Thoracic aorta (tissue), 2 donors: ENCODE measurements at regions not wholly inside any gene's neighbourhood (a gene's known extent, or its start where the extent isn't known, plus 50 kb on each side); places are given as distances from the start of the nearest gene placed in this dataset.

Source experiments
- ATAC-seq: fragments of 150-250 bp; one replicate; pipeline ENCODE4 v1.8.0; 2017; ENCODE audit warnings: low read depth; ENCODE audit not compliant: insufficient number of reproducible peaks, low FRiP score
- DNase-seq: peaks from one replicate; pipeline ENCODE4 v3.0.0-alpha.2; 2020; ENCODE audit warnings: low spot score
- H3K27ac ChIP-seq, 2 donors: fragments of 200-600 bp; sonication (generic); 1 replicate in 1 of 2; 2 replicates in 1 of 2; pipeline ENCODE4 v1.5.1; 2016; ENCODE audit warnings: mild to moderate bottlenecking in 2 of 2, moderate library complexity in 2 of 2
- H3K27me3 ChIP-seq: fragments of 200-600 bp; sonication (generic); replicated peaks from 2 replicates; pipeline ENCODE4 v1.6.0; 2016; ENCODE audit warnings: mild to moderate bottlenecking; ENCODE audit not compliant: insufficient read depth
- H3K36me3 ChIP-seq: fragments of 200-600 bp; sonication (generic); one replicate; pipeline ENCODE4 v1.5.1; 2016
- H3K4me1 ChIP-seq, 2 donors: fragments of 200-600 bp; sonication (generic); 1 replicate in 1 of 2; 2 replicates in 1 of 2; pipeline versions ENCODE4 v1.5.1 to v1.6.0; 2016; ENCODE audit warnings: low read depth in 2 of 2, mild to moderate bottlenecking in 1 of 2; ENCODE audit not compliant: control insufficient read depth in 1 of 2
- H3K4me3 ChIP-seq: fragments of 200-600 bp; sonication (generic); 2 replicates; pipeline ENCODE4 v1.5.1; 2016; ENCODE audit warnings: mild to moderate bottlenecking
- H3K9me3 ChIP-seq: fragments of 200-600 bp; sonication (generic); 2 replicates; pipeline ENCODE4 v1.5.1; 2016
- TF ChIP-seq, protein P1 (sequence below): fragments of 200-600 bp; sonication (generic); IDR thresholded peaks from one replicate; pipeline ENCODE4 v1.5.1; 2019; ENCODE audit warnings: antibody characterized with exemption

GRCh38 chr10:44067432-44067831 is 317.5 kb downstream of the CXCL12 start:
- TF ChIP-seq, protein P1, sequence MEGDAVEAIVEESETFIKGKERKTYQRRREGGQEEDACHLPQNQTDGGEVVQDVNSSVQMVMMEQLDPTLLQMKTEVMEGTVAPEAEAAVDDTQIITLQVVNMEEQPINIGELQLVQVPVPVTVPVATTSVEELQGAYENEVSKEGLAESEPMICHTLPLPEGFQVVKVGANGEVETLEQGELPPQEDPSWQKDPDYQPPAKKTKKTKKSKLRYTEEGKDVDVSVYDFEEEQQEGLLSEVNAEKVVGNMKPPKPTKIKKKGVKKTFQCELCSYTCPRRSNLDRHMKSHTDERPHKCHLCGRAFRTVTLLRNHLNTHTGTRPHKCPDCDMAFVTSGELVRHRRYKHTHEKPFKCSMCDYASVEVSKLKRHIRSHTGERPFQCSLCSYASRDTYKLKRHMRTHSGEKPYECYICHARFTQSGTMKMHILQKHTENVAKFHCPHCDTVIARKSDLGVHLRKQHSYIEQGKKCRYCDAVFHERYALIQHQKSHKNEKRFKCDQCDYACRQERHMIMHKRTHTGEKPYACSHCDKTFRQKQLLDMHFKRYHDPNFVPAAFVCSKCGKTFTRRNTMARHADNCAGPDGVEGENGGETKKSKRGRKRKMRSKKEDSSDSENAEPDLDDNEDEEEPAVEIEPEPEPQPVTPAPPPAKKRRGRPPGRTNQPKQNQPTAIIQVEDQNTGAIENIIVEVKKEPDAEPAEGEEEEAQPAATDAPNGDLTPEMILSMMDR, result no peak
- H3K27ac ChIP-seq, result no peak overlapping the region
- DNase-seq, result no peak
- H3K4me3 ChIP-seq, result no peak overlapping the region
- H3K36me3 ChIP-seq, result no peaks in the 10 kb centered on the region
- H3K9me3 ChIP-seq, result no peaks in the 10 kb centered on the region
- no peaks in the 10 kb centered on the region for H3K27me3 ChIP-seq
- no peak for ATAC-seq
- H3K4me1 ChIP-seq, result peaks cover 32 to 76% of the 10 kb centered on the region in 2 donors

GRCh38 chr10:44066527-44067255 is 318.2 kb downstream of the CXCL12 start:
- TF ChIP-seq, protein P1, result no peak
- Histone ChIP-seq H3K9me3 (no peaks in the 10 kb centered on the region), H3K27ac (peak overlapping the region; percentile 74 to 76), H3K27me3 (no peaks in the 10 kb centered on the region), H3K4me1 (peaks cover 29 to 69% of the 10 kb centered on the region in 2 donors), H3K36me3 (no peaks in the 10 kb centered on the region), H3K4me3 (no peak overlapping the region)
- ATAC-seq, result no peak
- no peak for DNase-seq

DNA sequence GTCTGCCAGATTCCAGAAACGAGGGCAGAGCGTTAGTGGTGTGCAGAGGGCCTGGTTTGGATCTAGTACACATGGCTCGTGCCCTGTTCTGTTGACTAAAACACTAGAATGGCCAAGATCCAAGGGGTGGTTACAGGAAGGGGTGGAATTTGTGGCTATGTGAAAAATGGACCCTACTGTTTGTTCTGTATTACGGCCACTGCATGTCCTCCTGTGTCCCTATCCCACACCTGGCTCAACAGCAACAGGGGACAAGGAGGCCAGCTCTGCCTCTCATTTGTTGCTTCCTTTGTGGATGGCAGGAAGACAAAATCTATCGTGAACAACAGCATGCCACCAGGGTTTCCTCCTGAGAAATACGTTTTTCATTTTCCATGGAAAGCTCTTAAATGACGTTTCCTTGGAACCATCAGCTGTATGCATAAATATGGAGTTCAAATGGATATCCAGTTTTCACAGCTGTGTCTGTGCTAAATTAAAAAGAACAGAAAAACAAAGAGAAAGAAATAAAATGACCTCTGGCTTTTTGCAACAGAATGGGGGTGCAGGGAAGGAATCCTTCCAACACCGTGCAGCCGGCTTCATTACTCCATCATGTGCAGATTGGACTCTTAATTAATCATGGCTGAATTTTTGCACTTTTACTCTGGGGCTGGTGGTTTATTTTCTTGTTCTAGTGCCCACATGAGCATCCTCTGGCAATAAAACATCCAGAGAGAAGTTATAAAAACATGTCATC is 318.9 kb downstream of the CXCL12 start:
- no peak for DNase-seq
- H3K27me3 ChIP-seq, result no peaks in the 10 kb centered on the region
- no peak for ATAC-seq
- H3K4me1 ChIP-seq, result peaks cover 28 to 61% of the 10 kb centered on the region in 2 donors
- TF ChIP-seq, protein P1, result no peak
- H3K27ac ChIP-seq, result peak overlapping the region; percentile 74 to 76
- H3K9me3 ChIP-seq, result no peaks in the 10 kb centered on the region
- no peaks in the 10 kb centered on the region for H3K36me3 ChIP-seq
- H3K4me3 ChIP-seq, result no peak overlapping the region

DNA sequence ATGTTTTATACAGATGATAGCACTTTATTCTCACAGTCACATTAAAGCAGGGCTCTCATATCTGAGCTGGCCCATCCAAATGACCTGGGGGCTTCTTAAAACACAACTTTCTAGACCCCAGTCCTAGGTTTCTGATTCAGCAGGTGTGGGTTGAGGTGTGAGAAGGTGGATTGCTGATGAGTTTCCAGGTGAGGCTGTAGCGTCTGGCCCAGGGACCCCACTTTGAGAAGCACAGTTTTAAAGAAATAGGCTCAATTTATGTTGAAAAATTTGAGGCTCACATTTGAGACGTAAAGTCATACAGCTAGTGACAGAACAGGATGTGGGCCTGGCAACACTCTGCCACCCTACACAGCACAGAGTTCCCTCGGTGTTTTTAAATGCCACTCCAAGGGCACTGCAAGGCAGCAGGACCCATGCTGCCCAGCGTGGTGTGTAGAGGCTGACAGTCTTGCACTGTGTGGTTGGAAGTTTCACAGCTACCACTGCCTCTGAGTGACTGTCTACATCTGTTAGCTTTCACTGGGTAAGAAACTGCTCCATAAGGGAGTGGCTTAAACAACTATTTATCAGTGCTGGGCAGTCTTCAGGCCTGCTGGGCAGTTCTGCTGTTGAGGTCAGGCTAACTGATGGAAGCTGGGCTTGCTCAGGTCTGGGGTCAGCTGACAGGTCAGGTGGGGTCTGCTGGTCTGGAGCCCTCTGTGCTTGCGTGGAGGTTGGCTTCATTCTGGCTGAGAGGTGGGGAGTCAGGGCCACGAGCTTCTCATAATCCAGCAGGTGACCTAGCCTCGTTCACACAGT is 319.7 kb downstream of the CXCL12 start:
- H3K36me3 ChIP-seq, result no peaks in the 10 kb centered on the region
- H3K27me3 ChIP-seq, result no peaks in the 10 kb centered on the region
- peak overlapping the region; percentile 74 to 76 for H3K27ac ChIP-seq
- ATAC-seq (no peak), DNase-seq (no peak)
- H3K4me1 ChIP-seq, result peaks cover 20 to 54% of the 10 kb centered on the region in 2 donors
- H3K9me3 ChIP-seq, result no peaks in the 10 kb centered on the region
- TF ChIP-seq, protein P1, result no peak
- H3K4me3 ChIP-seq, result no peak overlapping the region

DNA sequence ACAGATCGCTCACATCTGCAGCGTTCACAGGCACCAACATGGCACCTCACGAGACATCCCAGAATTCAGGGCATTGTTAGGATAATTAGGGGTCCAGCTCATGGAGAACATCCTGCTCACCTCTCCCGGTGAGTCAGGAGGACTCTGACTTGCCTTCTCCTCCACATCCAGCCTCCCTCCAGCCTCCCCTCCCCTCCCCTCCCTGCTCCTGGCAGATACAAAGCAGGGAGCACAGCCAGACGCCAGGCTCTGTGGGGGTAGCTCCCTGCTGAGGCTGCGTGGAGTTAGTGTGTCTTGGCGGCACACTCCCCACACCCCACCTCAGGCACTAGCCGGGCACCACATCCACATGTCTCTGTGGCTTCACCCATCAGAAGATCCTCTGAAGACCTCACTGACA is 320.6 kb downstream of the CXCL12 start:
- no peaks in the 10 kb centered on the region for H3K36me3 ChIP-seq
- H3K4me1 ChIP-seq, result peaks cover 18 to 45% of the 10 kb centered on the region in 2 donors
- ATAC-seq (no peak), DNase-seq (no peak)
- TF ChIP-seq, protein P1, result no peak
- no peaks in the 10 kb centered on the region for H3K9me3 ChIP-seq
- no peak overlapping the region for H3K4me3 ChIP-seq
- no peaks in the 10 kb centered on the region for H3K27me3 ChIP-seq
- H3K27ac ChIP-seq, result peak overlapping the region in 1 of 2 donors; percentile 74
